ENCODE measurements at regions not wholly inside any gene's neighbourhood (a gene's known extent, or its start where the extent isn't known, plus 50 kb on each side); places are given as distances from the start of the nearest gene placed in this dataset.
A peak's percentile ranks its signal among the peaks of the same experiment; 100 is the strongest.

GRCh38 chr17:68740555-68741447, 139.6 kb upstream of the FAM20A start:
- DNase-seq (ENCODE audit: low read depth), result no peak

- DNase-seq (ENCODE audit: low read depth), result no peak
Measured at GRCh38 chr17:68737761-68738443, 136.7 kb upstream of the FAM20A start.

GRCh38 chr17:68734931-68735330, 133.8 kb upstream of the FAM20A start:
- no peak for DNase-seq (ENCODE audit: low read depth)

- DNase-seq (ENCODE audit: low read depth), result no peak
Measured at GRCh38 chr17:68734187-68734900, 133.2 kb upstream of the FAM20A start.

- no peak for DNase-seq (ENCODE audit: low read depth)
Measured at GRCh38 chr17:68733241-68734176, 132.3 kb upstream of the FAM20A start.

GRCh38 chr17:68732301-68732749, 131.2 kb upstream of the FAM20A start:
- no peak for DNase-seq (ENCODE audit: low read depth)

DNA sequence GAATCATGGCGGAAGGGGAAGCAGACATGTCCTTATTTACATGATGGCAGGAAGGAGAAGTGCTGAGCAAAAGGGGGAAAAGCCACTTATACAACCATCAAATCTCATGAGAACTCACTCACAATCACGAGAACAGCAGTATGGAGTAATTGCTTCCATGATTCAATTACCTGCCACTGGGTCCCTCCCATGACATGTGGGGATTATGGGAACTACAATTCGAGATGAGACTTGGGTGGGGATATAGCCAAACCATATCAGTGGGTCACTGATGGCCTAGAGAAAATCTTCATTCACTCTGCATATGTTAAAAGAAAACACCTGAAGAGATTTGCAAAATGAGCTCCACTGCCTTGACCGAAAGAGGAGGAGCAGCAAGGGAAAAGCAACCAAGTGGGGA, 130.3 kb upstream of the FAM20A start:
- no peak for DNase-seq (ENCODE audit: low read depth)

DNA sequence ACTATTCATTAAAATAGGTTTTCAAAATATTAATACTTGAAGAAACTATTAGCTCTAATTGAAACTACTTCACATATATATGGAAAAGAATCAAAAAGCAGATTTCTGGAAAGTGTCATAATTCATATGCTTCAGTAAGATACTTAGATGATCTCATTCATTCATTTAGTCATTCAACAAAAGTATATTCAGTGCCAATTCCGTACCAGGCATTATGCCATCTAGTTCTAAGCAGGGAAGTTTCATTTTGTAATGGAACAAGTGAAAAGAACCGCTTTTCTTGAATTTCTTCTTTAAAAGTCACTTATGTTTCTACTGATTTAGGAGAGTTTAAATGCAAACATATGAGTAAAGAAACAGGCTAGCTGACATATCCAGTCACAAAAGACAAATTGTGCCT, 118.3 kb upstream of the FAM20A start:
- DNase-seq (ENCODE audit: low read depth), result peak; percentile 87

DNA sequence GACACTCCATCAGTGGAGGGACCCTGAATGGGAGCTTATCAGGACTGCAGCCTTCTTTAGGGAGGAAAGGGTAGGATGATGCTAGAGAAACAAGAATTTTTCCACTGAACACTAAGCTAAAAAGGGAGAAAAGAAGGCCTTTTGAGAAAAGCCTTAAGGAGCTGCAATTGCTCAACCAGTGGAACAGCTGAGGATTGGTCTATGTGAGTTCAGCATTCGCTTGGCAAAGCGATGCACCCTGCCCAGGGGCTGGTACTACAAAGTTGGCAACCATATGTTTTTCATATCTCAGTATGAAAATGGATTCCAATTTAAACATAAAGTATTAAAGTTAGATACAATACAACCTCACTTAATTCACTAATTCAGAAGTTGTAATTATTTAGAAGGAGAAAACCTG, 117.8 kb upstream of the FAM20A start:
- no peak for DNase-seq (ENCODE audit: low read depth)

- no peak for DNase-seq (ENCODE audit: low read depth)
Measured at GRCh38 chr17:68718465-68718864, 117.3 kb upstream of the FAM20A start.

- no peak for DNase-seq (ENCODE audit: low read depth)
Measured at GRCh38 chr17:68714676-68715075, 113.5 kb upstream of the FAM20A start.

GRCh38 chr17:68711858-68712257, 110.7 kb upstream of the FAM20A start:
- no peak for DNase-seq (ENCODE audit: low read depth)

DNA sequence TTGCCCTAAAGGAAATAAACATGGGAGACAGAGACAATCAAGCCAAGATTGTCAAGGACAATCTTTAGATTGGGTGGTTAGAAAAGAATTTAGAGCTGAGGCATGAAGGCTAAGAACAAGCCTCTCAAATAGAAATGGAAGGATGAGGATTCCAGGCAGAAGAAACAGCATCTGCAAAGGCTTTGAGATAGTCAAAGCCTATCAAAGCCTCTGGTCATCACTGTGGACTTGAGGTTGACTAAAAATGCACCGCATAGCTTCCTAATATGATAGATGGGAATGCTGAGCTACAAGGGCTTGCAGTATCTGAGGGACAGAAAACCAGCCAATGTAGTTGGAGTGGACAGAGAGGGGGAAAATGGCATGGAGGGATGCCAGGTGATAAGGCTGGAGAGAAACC, 109.8 kb upstream of the FAM20A start:
- no peak for DNase-seq (ENCODE audit: low read depth)

GRCh38 chr17:68710035-68710780, 109.0 kb upstream of the FAM20A start:
- DNase-seq (ENCODE audit: low read depth), result peak; percentile 63

DNA sequence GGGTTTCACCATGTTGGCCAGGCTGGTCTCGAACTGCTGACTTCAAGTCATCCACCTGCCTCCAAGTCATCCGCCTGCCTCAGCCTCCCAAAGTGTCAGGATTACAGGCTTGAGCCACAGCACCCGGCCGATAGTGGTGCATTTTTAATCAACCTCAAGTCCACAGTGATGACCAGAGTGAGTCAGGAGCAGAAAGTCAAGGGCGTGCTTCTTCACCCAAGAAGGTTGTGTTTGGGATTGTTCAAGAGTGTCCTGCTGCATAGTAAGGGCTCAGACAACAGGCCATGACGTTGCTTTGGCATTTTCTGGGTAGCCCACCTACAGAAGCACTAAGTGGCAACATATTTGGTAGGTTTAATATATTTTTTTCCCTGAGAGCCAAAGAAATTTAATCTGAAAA, 108.3 kb upstream of the FAM20A start:
- no peak for DNase-seq (ENCODE audit: low read depth)

- DNase-seq (ENCODE audit: low read depth), result peak; percentile 82
Measured at GRCh38 chr17:68707031-68707430, 105.9 kb upstream of the FAM20A start.

DNA sequence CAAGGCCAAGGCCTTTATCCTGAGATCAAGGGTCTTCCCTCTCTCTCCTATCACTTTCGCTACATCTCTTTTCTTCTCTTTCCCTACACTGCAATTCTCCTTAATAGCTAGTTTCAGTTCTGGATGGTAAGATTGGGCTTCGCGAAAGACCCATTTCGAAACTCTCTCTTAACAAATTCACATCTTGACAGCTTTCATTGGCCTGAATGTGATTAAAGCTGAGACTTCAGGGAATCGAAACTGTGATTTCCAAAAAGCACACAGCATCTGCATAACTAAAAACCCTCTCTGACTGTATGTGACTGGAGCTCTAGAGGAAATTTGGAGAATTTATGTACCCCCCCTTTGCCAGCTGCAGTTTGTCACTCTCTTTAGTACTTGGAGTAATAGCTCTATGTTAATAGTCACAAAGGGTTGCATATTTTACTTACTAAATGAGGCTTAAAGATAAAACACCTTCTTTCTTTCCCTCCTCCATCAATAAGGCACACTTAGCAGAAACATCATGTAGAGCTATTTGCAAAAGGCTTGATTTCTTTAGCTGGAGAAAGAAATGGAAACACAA, 105.3 kb upstream of the FAM20A start:
- no peak for DNase-seq (ENCODE audit: low read depth)

GRCh38 chr17:68705714-68706076, 104.5 kb upstream of the FAM20A start:
- DNase-seq (ENCODE audit: low read depth), result peak; percentile 82

GRCh38 chr17:68704871-68705713, 103.9 kb upstream of the FAM20A start:
- DNase-seq (ENCODE audit: low read depth), result peak; percentile 74

GRCh38 chr17:68701046-68701445, 99.9 kb upstream of the FAM20A start:
- DNase-seq (ENCODE audit: low read depth), result no peak

All from stromal cell of bone marrow (primary cell).